Thyroid gland (tissue), 4 donors: ENCODE measurements at regions not wholly inside any gene's neighbourhood (a gene's known extent, or its start where the extent isn't known, plus 50 kb on each side); places are given as distances from the start of the nearest gene placed in this dataset.

ENCODE experiments used
- POLR2A ChIP-seq, 2 donors: fragments of 450-650 bp; IDR thresholded peaks; one replicate each; pipeline ENCODE4 v1.6.1; 2017; ENCODE audit warnings: antibody characterized with exemption in 2 of 2, mild to moderate bottlenecking in 2 of 2, moderate library complexity in 1 of 2
- TF ChIP-seq, protein P1 (sequence below), 6 experiments: fragments of 200-600 bp in 3 of 6; fragments of 450-650 bp in 3 of 6; sonication (generic) in 3 of 6; IDR thresholded peaks; one replicate each; pipeline ENCODE4 v1.5.1; 2016 to 2019; ENCODE audit warnings: antibody characterized with exemption in 6 of 6, mild to moderate bottlenecking in 2 of 6, inconsistent platforms in 1 of 6, moderate library complexity in 1 of 6

- no peak for TF ChIP-seq POLR2A (IDR thresholded peaks at IDR 0.05)
- TF ChIP-seq, protein P1, sequence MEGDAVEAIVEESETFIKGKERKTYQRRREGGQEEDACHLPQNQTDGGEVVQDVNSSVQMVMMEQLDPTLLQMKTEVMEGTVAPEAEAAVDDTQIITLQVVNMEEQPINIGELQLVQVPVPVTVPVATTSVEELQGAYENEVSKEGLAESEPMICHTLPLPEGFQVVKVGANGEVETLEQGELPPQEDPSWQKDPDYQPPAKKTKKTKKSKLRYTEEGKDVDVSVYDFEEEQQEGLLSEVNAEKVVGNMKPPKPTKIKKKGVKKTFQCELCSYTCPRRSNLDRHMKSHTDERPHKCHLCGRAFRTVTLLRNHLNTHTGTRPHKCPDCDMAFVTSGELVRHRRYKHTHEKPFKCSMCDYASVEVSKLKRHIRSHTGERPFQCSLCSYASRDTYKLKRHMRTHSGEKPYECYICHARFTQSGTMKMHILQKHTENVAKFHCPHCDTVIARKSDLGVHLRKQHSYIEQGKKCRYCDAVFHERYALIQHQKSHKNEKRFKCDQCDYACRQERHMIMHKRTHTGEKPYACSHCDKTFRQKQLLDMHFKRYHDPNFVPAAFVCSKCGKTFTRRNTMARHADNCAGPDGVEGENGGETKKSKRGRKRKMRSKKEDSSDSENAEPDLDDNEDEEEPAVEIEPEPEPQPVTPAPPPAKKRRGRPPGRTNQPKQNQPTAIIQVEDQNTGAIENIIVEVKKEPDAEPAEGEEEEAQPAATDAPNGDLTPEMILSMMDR (IDR thresholded peaks at IDR 0.05): no peak
These were observed 56.8 kb downstream of the KLF12 start for GRCh38 chr13:74077375-74077774.
